Brain microvascular endothelial cell (primary cell): ENCODE measurements at regions not wholly inside any gene's neighbourhood (a gene's known extent, or its start where the extent isn't known, plus 50 kb on each side); places are given as distances from the start of the nearest gene placed in this dataset.

Source experiments
- DNase-seq: peaks from one replicate; pipeline ENCODE4 v3.0.0-alpha.2; 2020
- H3K27ac ChIP-seq: fragments of 250-450 bp; sonication (Bioruptor Pico); 2 replicates; pipeline ENCODE4 v1.5.1; 2020; ENCODE audit warnings: mild to moderate bottlenecking, moderate library complexity
- H3K27me3 ChIP-seq: fragments of 250-450 bp; sonication (Bioruptor Pico); replicated peaks from 2 replicates; pipeline ENCODE4 v1.5.1; 2020; ENCODE audit warnings: mild to moderate bottlenecking
- H3K36me3 ChIP-seq: fragments of 250-450 bp; sonication (Bioruptor Pico); replicated peaks from 2 replicates; pipeline ENCODE4 v1.5.1; 2020; ENCODE audit warnings: mild to moderate bottlenecking
- H3K4me3 ChIP-seq: 2 replicates; pipeline ENCODE4 v1.5.1; 2011; ENCODE audit warnings: low read depth, mild to moderate bottlenecking, control low read depth, low read length, moderate library complexity
- CTCF ChIP-seq: IDR thresholded peaks from 2 replicates; pipeline ENCODE4 v1.5.1; 2011; ENCODE audit warnings: low read depth, mild to moderate bottlenecking, moderate library complexity, low read length, control low read depth, inconsistent platforms; ENCODE audit errors: missing control alignments
- in situ Hi-C: cut with HindIII; loops from 2 replicates; pipeline ENCODE4 v1.10.0; 2017; ENCODE audit warnings: low sequenced_read_pairs, low pct_ligation_motif_present

GRCh38 chr18:38321262-38321661 is 755.7 kb upstream of the CELF4 start:
- in situ Hi-C loops = no loop called here
- H3K27ac ChIP-seq = no peak overlapping the region

GRCh38 chr18:38318416-38318815 is 752.8 kb upstream of the CELF4 start:
- no peak overlapping the region for H3K27ac ChIP-seq
- H3K4me3 ChIP-seq = no peak overlapping the region
- in situ Hi-C loops = no loop called here
- no peaks in the 10 kb centered on the region for H3K36me3 ChIP-seq
- DNase-seq = no peak
- H3K27me3 ChIP-seq = no peaks in the 10 kb centered on the region
- TF ChIP-seq CTCF = no peak

More at GRCh38 chr18:38321262-38321661, 755.7 kb upstream of the CELF4 start:
- no peak for DNase-seq
- Histone ChIP-seq H3K4me3 (no peak overlapping the region), H3K27me3 (no peaks in the 10 kb centered on the region), H3K36me3 (no peaks in the 10 kb centered on the region)
- TF ChIP-seq CTCF = no peak

GRCh38 chr18:38313831-38314230 is 748.2 kb upstream of the CELF4 start:
- DNase-seq = no peak
- no peak overlapping the region for H3K27ac ChIP-seq
- no peaks in the 10 kb centered on the region for H3K27me3 ChIP-seq
- no peaks in the 10 kb centered on the region for H3K36me3 ChIP-seq
- no peak for TF ChIP-seq CTCF
- in situ Hi-C loops = no loop called here
- H3K4me3 ChIP-seq = no peak overlapping the region

GRCh38 chr18:38312532-38312931 is 746.9 kb upstream of the CELF4 start:
- DNase-seq = no peak
- TF ChIP-seq CTCF = no peak
- in situ Hi-C loops = no loop called here
- no peaks in the 10 kb centered on the region for H3K36me3 ChIP-seq
- H3K27me3 ChIP-seq = no peaks in the 10 kb centered on the region
- no peak overlapping the region for H3K4me3 ChIP-seq
- no peak overlapping the region for H3K27ac ChIP-seq

- H3K27me3 ChIP-seq = no peaks in the 10 kb centered on the region
- H3K36me3 ChIP-seq = no peaks in the 10 kb centered on the region
- H3K4me3 ChIP-seq = no peak overlapping the region
- no peak overlapping the region for H3K27ac ChIP-seq
- no peak for DNase-seq
- TF ChIP-seq CTCF = no peak
- in situ Hi-C loops = no loop called here
These were observed 745.3 kb upstream of the CELF4 start for GRCh38 chr18:38310936-38311335.

- in situ Hi-C loops = no loop called here
- Histone ChIP-seq H3K36me3 (no peaks in the 10 kb centered on the region), H3K4me3 (no peak overlapping the region), H3K27ac (no peak overlapping the region), H3K27me3 (no peaks in the 10 kb centered on the region)
- no peak for TF ChIP-seq CTCF
- no peak for DNase-seq
These were observed 742.3 kb upstream of the CELF4 start for GRCh38 chr18:38307914-38308313.
